ENCODE measurements at regions not wholly inside any gene's neighbourhood (a gene's known extent, or its start where the extent isn't known, plus 50 kb on each side); places are given as distances from the start of the nearest gene placed in this dataset.

GRCh38 chr7:86326847-86327246, 316.9 kb upstream of the GRM3 start:
- TF ChIP-seq POLR2A (IDR thresholded peaks at IDR 0.05) (no peak), CTCF (IDR thresholded peaks at IDR 0.05) (no peak)

Measured in heart left ventricle (tissue), 13 donors.